Prostate gland (tissue), 2 donors: ENCODE measurements at regions not wholly inside any gene's neighbourhood (a gene's known extent, or its start where the extent isn't known, plus 50 kb on each side); places are given as distances from the start of the nearest gene placed in this dataset.

ENCODE experiments used
- CTCF ChIP-seq, 4 experiments: fragments of 200-600 bp in 2 of 4; fragments of 450-650 bp in 2 of 4; sonication (generic) in 2 of 4; IDR thresholded peaks; 1 replicate in 3 of 4; 2 replicates in 1 of 4; pipeline ENCODE4 v1.5.1; 2016 to 2019; ENCODE audit warnings: antibody characterized with exemption in 4 of 4, mild to moderate bottlenecking in 2 of 4, moderate library complexity in 2 of 4
- POLR2A ChIP-seq: fragments of 450-650 bp; IDR thresholded peaks from one replicate; pipeline ENCODE4 v1.6.1; 2016; ENCODE audit warnings: antibody characterized with exemption, mild to moderate bottlenecking
- POLR2AphosphoS5 ChIP-seq: sonication (generic); formaldehyde crosslinking; IDR thresholded peaks from one replicate; pipeline ENCODE4 v1.6.1; 2017; ENCODE audit warnings: antibody characterized with exemption

GRCh38 chr2:122395687-122396086, 640.2 kb downstream of the TSN start:
- TF ChIP-seq CTCF (IDR thresholded peaks at IDR 0.05) (no peak), POLR2A (no peak), POLR2AphosphoS5 (no peak)
